ENCODE measurements at regions not wholly inside any gene's neighbourhood (a gene's known extent, or its start where the extent isn't known, plus 50 kb on each side); places are given as distances from the start of the nearest gene placed in this dataset.

DNA sequence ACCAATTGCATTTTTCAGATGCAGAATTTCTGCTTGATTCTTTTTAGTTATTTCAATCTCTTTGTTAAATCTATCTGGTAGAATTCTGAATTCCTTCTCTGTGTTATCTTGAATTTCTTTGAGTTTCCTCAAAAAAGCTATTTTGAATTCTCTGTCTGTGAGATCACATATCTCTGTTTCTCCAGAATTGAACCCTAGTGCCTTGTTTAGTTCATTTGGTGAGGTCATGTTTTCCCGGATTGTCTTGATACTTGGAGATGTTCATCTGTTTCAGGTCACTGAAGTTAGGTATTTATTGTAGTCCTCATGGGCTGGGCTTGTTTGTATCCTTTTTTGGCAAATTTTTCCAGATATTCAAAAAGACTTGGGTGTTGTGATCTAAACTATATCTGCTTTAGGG is 202.9 kb upstream of the SERP2 start:
- no peak for TF ChIP-seq TAF1 (IDR thresholded peaks at IDR 0.05; ENCODE audit: low read depth)
- TF ChIP-seq YY1 (IDR thresholded peaks at IDR 0.05; ENCODE audit: low read depth), result no peak
- TF ChIP-seq EP300 (IDR thresholded peaks at IDR 0.05; ENCODE audit: borderline replicate concordance), result no peak
- TF ChIP-seq CREB1 (IDR thresholded peaks at IDR 0.05; ENCODE audit: low read depth), result no peak
- no peak for TF ChIP-seq FOXM1 (IDR thresholded peaks at IDR 0.05; ENCODE audit: borderline replicate concordance, low read depth)
- TF ChIP-seq NFIC (IDR thresholded peaks at IDR 0.05), result no peak
- TF ChIP-seq, protein P1, sequence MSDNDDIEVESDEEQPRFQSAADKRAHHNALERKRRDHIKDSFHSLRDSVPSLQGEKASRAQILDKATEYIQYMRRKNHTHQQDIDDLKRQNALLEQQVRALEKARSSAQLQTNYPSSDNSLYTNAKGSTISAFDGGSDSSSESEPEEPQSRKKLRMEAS (IDR thresholded peaks at IDR 0.05), result no peak
- no peak for TF ChIP-seq TEAD4 (IDR thresholded peaks at IDR 0.05)
- no peak for TF ChIP-seq EGR1 (IDR thresholded peaks at IDR 0.05)
- TF ChIP-seq RAD21 (IDR thresholded peaks at IDR 0.05; ENCODE audit: low read depth), result no peak
- TF ChIP-seq, protein P2, sequence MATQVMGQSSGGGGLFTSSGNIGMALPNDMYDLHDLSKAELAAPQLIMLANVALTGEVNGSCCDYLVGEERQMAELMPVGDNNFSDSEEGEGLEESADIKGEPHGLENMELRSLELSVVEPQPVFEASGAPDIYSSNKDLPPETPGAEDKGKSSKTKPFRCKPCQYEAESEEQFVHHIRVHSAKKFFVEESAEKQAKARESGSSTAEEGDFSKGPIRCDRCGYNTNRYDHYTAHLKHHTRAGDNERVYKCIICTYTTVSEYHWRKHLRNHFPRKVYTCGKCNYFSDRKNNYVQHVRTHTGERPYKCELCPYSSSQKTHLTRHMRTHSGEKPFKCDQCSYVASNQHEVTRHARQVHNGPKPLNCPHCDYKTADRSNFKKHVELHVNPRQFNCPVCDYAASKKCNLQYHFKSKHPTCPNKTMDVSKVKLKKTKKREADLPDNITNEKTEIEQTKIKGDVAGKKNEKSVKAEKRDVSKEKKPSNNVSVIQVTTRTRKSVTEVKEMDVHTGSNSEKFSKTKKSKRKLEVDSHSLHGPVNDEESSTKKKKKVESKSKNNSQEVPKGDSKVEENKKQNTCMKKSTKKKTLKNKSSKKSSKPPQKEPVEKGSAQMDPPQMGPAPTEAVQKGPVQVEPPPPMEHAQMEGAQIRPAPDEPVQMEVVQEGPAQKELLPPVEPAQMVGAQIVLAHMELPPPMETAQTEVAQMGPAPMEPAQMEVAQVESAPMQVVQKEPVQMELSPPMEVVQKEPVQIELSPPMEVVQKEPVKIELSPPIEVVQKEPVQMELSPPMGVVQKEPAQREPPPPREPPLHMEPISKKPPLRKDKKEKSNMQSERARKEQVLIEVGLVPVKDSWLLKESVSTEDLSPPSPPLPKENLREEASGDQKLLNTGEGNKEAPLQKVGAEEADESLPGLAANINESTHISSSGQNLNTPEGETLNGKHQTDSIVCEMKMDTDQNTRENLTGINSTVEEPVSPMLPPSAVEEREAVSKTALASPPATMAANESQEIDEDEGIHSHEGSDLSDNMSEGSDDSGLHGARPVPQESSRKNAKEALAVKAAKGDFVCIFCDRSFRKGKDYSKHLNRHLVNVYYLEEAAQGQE (IDR thresholded peaks at IDR 0.05; ENCODE audit: low read depth), result no peak
- TF ChIP-seq CEBPB (IDR thresholded peaks at IDR 0.05), result no peak
- TF ChIP-seq, protein P3, sequence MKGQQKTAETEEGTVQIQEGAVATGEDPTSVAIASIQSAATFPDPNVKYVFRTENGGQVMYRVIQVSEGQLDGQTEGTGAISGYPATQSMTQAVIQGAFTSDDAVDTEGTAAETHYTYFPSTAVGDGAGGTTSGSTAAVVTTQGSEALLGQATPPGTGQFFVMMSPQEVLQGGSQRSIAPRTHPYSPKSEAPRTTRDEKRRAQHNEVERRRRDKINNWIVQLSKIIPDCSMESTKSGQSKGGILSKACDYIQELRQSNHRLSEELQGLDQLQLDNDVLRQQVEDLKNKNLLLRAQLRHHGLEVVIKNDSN (IDR thresholded peaks at IDR 0.05), result no peak
- TF ChIP-seq ZBTB7A (IDR thresholded peaks at IDR 0.05; ENCODE audit: low read depth), result no peak
